ENCODE measurements at regions not wholly inside any gene's neighbourhood (a gene's known extent, or its start where the extent isn't known, plus 50 kb on each side); places are given as distances from the start of the nearest gene placed in this dataset.

DNA sequence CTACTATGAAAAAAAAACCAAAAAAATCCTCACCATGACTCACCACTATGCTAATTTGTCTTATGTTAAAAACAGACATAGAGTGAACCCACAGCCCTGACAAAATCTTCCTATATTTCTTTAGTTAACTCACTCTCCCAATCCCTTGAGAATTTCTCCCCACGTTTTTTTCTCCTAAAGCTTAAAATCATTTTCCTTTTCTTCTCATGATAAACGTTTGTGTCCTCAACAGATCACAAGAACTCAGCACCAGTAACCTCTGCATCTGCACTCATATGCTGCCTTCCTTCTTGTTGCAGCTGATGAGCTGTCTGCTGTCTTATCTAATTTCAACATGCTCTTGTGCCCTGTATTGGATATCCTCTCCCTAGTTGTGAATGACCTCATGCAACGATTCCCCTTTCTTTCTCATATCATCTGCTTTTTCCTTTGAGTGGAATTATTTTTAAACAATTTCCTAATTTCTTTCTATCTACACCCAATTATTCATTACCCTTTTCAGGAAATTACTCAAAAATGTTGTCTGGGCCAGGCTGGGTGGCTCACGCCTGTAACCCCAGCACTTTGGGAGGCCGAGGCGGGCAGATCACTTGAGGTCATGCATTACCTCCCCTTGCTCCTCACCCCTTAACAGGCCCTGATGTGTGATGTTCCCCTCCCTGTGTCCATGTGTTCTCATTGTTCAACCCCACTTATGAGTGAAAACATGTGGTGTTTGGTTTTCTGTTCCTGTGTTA lies 427.5 kb upstream of the MGAT4C start:
- H3K27ac ChIP-seq (ENCODE audit: insufficient read depth, low read depth, low read length, poor library complexity, severe bottlenecking): no peak overlapping the region
- H3K36me3 ChIP-seq (ENCODE audit: control insufficient read depth, insufficient read depth, low read length): no peaks in the 10 kb centered on the region
- WGBS, 2 experiments: 68 to 75% methylated on average over 6 of the region's 6 CpGs
- no peak overlapping the region for H3K4me3 ChIP-seq (ENCODE audit: insufficient read depth, low read depth, low read length)
- H3K4me1 ChIP-seq (ENCODE audit: control insufficient read depth, insufficient read depth, low read length): no peaks in the 10 kb centered on the region
- H3K9me3 ChIP-seq (ENCODE audit: control insufficient read depth, low read length): no peaks in the 10 kb centered on the region
- H3K27me3 ChIP-seq (ENCODE audit: control insufficient read depth, insufficient read depth, low read length, poor library complexity, severe bottlenecking): no peaks in the 10 kb centered on the region

DNA sequence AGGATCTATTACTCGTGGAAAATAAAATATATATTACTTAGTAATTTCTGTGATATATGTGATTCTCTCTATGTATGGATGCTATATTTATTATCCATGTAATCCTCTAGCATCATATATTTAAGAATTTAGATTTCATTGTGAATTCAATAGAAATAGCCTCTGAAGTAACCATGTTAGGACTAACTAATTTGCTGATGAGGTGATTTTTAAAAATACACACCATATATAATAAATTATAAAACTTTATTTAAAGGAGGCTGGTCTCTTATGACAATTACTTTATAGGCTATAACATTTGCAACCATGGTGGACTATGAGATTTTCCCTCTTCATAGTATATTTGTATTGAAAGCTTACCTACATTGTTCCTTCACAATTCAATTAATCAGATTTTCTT lies 424.9 kb upstream of the MGAT4C start:
- WGBS, 2 experiments: no CpG with 5 or more reads among the region's 1 CpG
- Histone ChIP-seq H3K4me3 (ENCODE audit: insufficient read depth, low read depth, low read length) (no peak overlapping the region), H3K27me3 (ENCODE audit: control insufficient read depth, insufficient read depth, low read length, poor library complexity, severe bottlenecking) (no peaks in the 10 kb centered on the region), H3K9me3 (ENCODE audit: control insufficient read depth, low read length) (no peaks in the 10 kb centered on the region), H3K36me3 (ENCODE audit: control insufficient read depth, insufficient read depth, low read length) (no peaks in the 10 kb centered on the region), H3K4me1 (ENCODE audit: control insufficient read depth, insufficient read depth, low read length) (no peaks in the 10 kb centered on the region), H3K27ac (ENCODE audit: insufficient read depth, low read depth, low read length, poor library complexity, severe bottlenecking) (no peak overlapping the region)

DNA sequence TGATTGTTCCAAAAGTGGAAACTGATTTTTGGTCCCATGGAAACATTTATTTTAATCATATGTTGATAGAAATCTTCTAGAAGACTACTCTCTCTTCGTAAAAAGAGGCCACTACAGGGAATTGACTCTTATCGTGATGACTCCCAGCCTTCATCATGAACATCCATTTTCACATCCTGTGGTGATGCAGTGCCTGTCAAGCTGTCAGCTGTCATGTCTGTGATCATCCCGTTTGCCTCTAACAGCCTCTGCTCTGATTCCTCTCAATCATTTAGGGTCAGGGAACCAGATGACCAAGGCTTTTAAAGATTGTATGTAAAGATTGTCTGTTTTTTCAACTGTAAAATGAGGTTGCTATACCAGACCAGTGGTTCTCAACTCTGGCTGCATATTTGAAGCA lies 419.0 kb upstream of the MGAT4C start:
- no peaks in the 10 kb centered on the region for H3K4me1 ChIP-seq (ENCODE audit: control insufficient read depth, insufficient read depth, low read length)
- 87 to 91% methylated on average over 3 of the region's 3 CpGs for WGBS, 2 experiments
- no peak overlapping the region for H3K27ac ChIP-seq (ENCODE audit: insufficient read depth, low read depth, low read length, poor library complexity, severe bottlenecking)
- H3K36me3 ChIP-seq (ENCODE audit: control insufficient read depth, insufficient read depth, low read length): no peaks in the 10 kb centered on the region
- H3K4me3 ChIP-seq (ENCODE audit: insufficient read depth, low read depth, low read length): no peak overlapping the region
- H3K27me3 ChIP-seq (ENCODE audit: control insufficient read depth, insufficient read depth, low read length, poor library complexity, severe bottlenecking): no peaks in the 10 kb centered on the region
- no peaks in the 10 kb centered on the region for H3K9me3 ChIP-seq (ENCODE audit: control insufficient read depth, low read length)

GRCh38 chr12:86670986-86671385 lies 414.8 kb upstream of the MGAT4C start:
- WGBS, 2 experiments: 88 to 100% methylated on average over 3 to 4 of the region's 4 CpGs
- Histone ChIP-seq H3K4me3 (ENCODE audit: insufficient read depth, low read depth, low read length) (no peak overlapping the region), H3K36me3 (ENCODE audit: control insufficient read depth, insufficient read depth, low read length) (no peaks in the 10 kb centered on the region), H3K27ac (ENCODE audit: insufficient read depth, low read depth, low read length, poor library complexity, severe bottlenecking) (no peak overlapping the region), H3K9me3 (ENCODE audit: control insufficient read depth, low read length) (no peaks in the 10 kb centered on the region), H3K27me3 (ENCODE audit: control insufficient read depth, insufficient read depth, low read length, poor library complexity, severe bottlenecking) (no peaks in the 10 kb centered on the region), H3K4me1 (ENCODE audit: control insufficient read depth, insufficient read depth, low read length) (no peaks in the 10 kb centered on the region)

- 92 to 96% methylated on average over 3 of the region's 3 CpGs for WGBS, 2 experiments
- Histone ChIP-seq H3K9me3 (ENCODE audit: control insufficient read depth, low read length) (no peaks in the 10 kb centered on the region), H3K27ac (ENCODE audit: insufficient read depth, low read depth, low read length, poor library complexity, severe bottlenecking) (no peak overlapping the region), H3K27me3 (ENCODE audit: control insufficient read depth, insufficient read depth, low read length, poor library complexity, severe bottlenecking) (no peaks in the 10 kb centered on the region), H3K4me3 (ENCODE audit: insufficient read depth, low read depth, low read length) (no peak overlapping the region), H3K36me3 (ENCODE audit: control insufficient read depth, insufficient read depth, low read length) (no peaks in the 10 kb centered on the region), H3K4me1 (ENCODE audit: control insufficient read depth, insufficient read depth, low read length) (no peaks in the 10 kb centered on the region)
Measured at GRCh38 chr12:86669010-86669409, 412.8 kb upstream of the MGAT4C start.

- H3K27ac ChIP-seq (ENCODE audit: insufficient read depth, low read depth, low read length, poor library complexity, severe bottlenecking): no peak overlapping the region
- H3K4me3 ChIP-seq (ENCODE audit: insufficient read depth, low read depth, low read length): no peak overlapping the region
- H3K36me3 ChIP-seq (ENCODE audit: control insufficient read depth, insufficient read depth, low read length): no peaks in the 10 kb centered on the region
- H3K9me3 ChIP-seq (ENCODE audit: control insufficient read depth, low read length): no peaks in the 10 kb centered on the region
- no peaks in the 10 kb centered on the region for H3K4me1 ChIP-seq (ENCODE audit: control insufficient read depth, insufficient read depth, low read length)
- H3K27me3 ChIP-seq (ENCODE audit: control insufficient read depth, insufficient read depth, low read length, poor library complexity, severe bottlenecking): no peaks in the 10 kb centered on the region
Measured at GRCh38 chr12:86666316-86666715, 410.1 kb upstream of the MGAT4C start.

DNA sequence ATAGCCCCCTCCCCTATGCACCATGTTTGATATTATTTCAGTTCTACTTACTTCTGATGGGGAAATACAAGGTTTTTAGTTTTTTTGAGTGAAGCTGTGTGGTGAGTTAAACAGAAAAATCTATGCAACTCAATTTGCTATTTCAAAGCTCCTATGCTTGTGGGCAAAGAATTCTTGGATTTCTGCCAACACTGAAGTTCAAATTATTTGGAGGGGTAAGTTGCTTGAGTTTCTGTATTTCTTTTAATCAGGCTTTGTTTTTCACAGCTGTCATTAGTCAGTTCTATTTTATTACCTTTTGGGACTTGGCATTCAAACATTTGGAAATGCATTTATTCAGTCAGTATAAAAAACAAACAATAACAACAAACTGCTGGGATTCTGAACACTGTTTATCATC lies 407.5 kb upstream of the MGAT4C start:
- H3K27me3 ChIP-seq (ENCODE audit: control insufficient read depth, insufficient read depth, low read length, poor library complexity, severe bottlenecking): no peaks in the 10 kb centered on the region
- no peak overlapping the region for H3K27ac ChIP-seq (ENCODE audit: insufficient read depth, low read depth, low read length, poor library complexity, severe bottlenecking)
- no peaks in the 10 kb centered on the region for H3K9me3 ChIP-seq (ENCODE audit: control insufficient read depth, low read length)
- H3K36me3 ChIP-seq (ENCODE audit: control insufficient read depth, insufficient read depth, low read length): no peaks in the 10 kb centered on the region
- no peak overlapping the region for H3K4me3 ChIP-seq (ENCODE audit: insufficient read depth, low read depth, low read length)
- H3K4me1 ChIP-seq (ENCODE audit: control insufficient read depth, insufficient read depth, low read length): no peaks in the 10 kb centered on the region

GRCh38 chr12:86663173-86663572 lies 407.0 kb upstream of the MGAT4C start:
- Histone ChIP-seq H3K4me3 (ENCODE audit: insufficient read depth, low read depth, low read length) (no peak overlapping the region), H3K27me3 (ENCODE audit: control insufficient read depth, insufficient read depth, low read length, poor library complexity, severe bottlenecking) (no peaks in the 10 kb centered on the region), H3K27ac (ENCODE audit: insufficient read depth, low read depth, low read length, poor library complexity, severe bottlenecking) (no peak overlapping the region), H3K9me3 (ENCODE audit: control insufficient read depth, low read length) (no peaks in the 10 kb centered on the region), H3K36me3 (ENCODE audit: control insufficient read depth, insufficient read depth, low read length) (no peaks in the 10 kb centered on the region), H3K4me1 (ENCODE audit: control insufficient read depth, insufficient read depth, low read length) (no peaks in the 10 kb centered on the region)
- 88 to 89% methylated on average over 3 of the region's 3 CpGs for WGBS, 2 experiments

GRCh38 chr12:86662464-86662863 lies 406.3 kb upstream of the MGAT4C start:
- Histone ChIP-seq H3K9me3 (ENCODE audit: control insufficient read depth, low read length) (no peaks in the 10 kb centered on the region), H3K27ac (ENCODE audit: insufficient read depth, low read depth, low read length, poor library complexity, severe bottlenecking) (no peak overlapping the region), H3K4me1 (ENCODE audit: control insufficient read depth, insufficient read depth, low read length) (no peaks in the 10 kb centered on the region), H3K4me3 (ENCODE audit: insufficient read depth, low read depth, low read length) (no peak overlapping the region), H3K36me3 (ENCODE audit: control insufficient read depth, insufficient read depth, low read length) (no peaks in the 10 kb centered on the region), H3K27me3 (ENCODE audit: control insufficient read depth, insufficient read depth, low read length, poor library complexity, severe bottlenecking) (no peaks in the 10 kb centered on the region)
- 75 to 86% methylated on average over 1 of the region's 1 CpG for WGBS, 2 experiments

DNA sequence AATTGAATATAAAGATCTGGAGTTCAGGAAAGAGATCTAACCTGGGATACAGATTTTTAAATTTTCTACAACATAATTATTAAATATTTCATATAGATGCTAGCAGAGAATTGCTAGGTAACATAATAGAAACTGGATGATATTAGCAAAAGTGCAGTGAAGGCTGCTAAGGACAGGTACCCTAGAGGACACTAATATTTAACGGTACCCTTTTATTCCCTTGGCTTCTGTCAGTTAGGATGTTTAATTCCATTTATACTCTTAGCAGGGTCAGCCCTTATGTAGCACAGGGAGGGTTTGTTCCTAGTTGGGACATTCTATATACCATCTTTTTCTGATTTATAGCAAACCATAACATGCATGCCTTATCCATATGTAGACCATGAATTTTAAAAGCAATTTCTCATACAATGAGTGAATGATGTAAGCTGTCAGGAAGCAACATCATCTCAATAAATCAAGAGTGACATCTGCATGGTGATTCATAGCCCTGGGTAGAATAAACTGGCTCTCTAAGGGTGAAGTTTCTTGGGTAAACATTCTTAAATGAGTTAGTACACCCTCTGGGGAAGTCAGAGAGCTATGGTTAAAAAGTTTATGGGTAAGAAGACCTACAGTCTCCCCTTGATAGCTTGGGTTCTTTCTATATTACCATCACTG lies 404.4 kb upstream of the MGAT4C start:
- Histone ChIP-seq H3K27ac (ENCODE audit: insufficient read depth, low read depth, low read length, poor library complexity, severe bottlenecking) (no peak overlapping the region), H3K4me3 (ENCODE audit: insufficient read depth, low read depth, low read length) (no peak overlapping the region), H3K9me3 (ENCODE audit: control insufficient read depth, low read length) (no peaks in the 10 kb centered on the region), H3K4me1 (ENCODE audit: control insufficient read depth, insufficient read depth, low read length) (no peaks in the 10 kb centered on the region), H3K27me3 (ENCODE audit: control insufficient read depth, insufficient read depth, low read length, poor library complexity, severe bottlenecking) (no peaks in the 10 kb centered on the region), H3K36me3 (ENCODE audit: control insufficient read depth, insufficient read depth, low read length) (no peaks in the 10 kb centered on the region)
- WGBS, 2 experiments: 90 to 100% methylated on average over 1 of the region's 1 CpG

Data from ectodermal cell (in vitro differentiated cells).